Heart right ventricle (tissue), 16 donors: ENCODE measurements at regions not wholly inside any gene's neighbourhood (a gene's known extent, or its start where the extent isn't known, plus 50 kb on each side); places are given as distances from the start of the nearest gene placed in this dataset.

Experiments used
- ATAC-seq, 8 donors: fragments of 200-7000 bp; cut with Tn5 transposase; one replicate each; pipeline ENCODE4 v1.9.1; 2020; ENCODE audit warnings: mild to moderate bottlenecking in 8 of 8, moderate library complexity in 8 of 8, moderate number of reproducible peaks in 1 of 8
- DNase-seq, 2 donors: peaks; one replicate each; pipeline ENCODE4 v3.0.0-alpha.2; 2020
- H3K27ac ChIP-seq, 10 donors: fragments of 200-600 bp; sonication (generic) in 2 of 10; one replicate each; pipeline versions ENCODE4 v1.5.0 to v1.8.0; 2020 to 2022; ENCODE audit warnings: mild to moderate bottlenecking in 3 of 10
- H3K27me3 ChIP-seq, 7 donors: fragments of 200-600 bp; one replicate each; pipeline ENCODE4 v1.8.0; 2021 to 2022; ENCODE audit warnings: mild to moderate bottlenecking in 2 of 7
- H3K36me3 ChIP-seq, 9 donors: fragments of 200-600 bp; sonication (generic) in 1 of 9; one replicate each; pipeline versions ENCODE4 v1.5.0 to v1.8.0; 2020 to 2022; ENCODE audit warnings: mild to moderate bottlenecking in 2 of 9
- H3K4me1 ChIP-seq, 9 donors: fragments of 200-600 bp; sonication (generic) in 1 of 9; one replicate each; pipeline versions ENCODE4 v1.5.0 to v1.8.0; 2020 to 2022; ENCODE audit warnings: mild to moderate bottlenecking in 4 of 9
- H3K4me3 ChIP-seq, 10 donors: fragments of 200-600 bp; sonication (generic) in 2 of 10; one replicate each; pipeline versions ENCODE4 v1.5.0 to v1.8.0; 2020 to 2022; ENCODE audit warnings: mild to moderate bottlenecking in 7 of 10, moderate library complexity in 2 of 10
- H3K9me3 ChIP-seq, 11 donors: fragments of 200-600 bp in 10 of 11; sonication (generic) in 2 of 11; one replicate each; pipeline versions ENCODE4 v1.5.0 to v1.8.0; 2013 to 2022; ENCODE audit warnings: mild to moderate bottlenecking in 2 of 11, control low read depth in 1 of 11, moderate library complexity in 1 of 11
- CTCF ChIP-seq, 9 donors: fragments of 200-600 bp; sonication (generic) in 2 of 9; IDR thresholded peaks; one replicate each; pipeline versions ENCODE4 v1.5.0 to v1.8.0; 2021 to 2022; ENCODE audit warnings: antibody characterized with exemption in 9 of 9, mild to moderate bottlenecking in 5 of 9, moderate library complexity in 1 of 9
- WGBS, 2 donors: extraction: QIAGEN DNeasy Blood & Tissue Kit; methylation state at CpG; one replicate each; pipeline ENCODE4 v1.1.7; 2013; ENCODE audit warnings: inconsistent platforms in 1 of 2; 5-methylcytosine and 5-hydroxymethylcytosine counted together
- intact Hi-C, 10 donors: fragments of 100-400 bp; cut with DNase I; formaldehyde crosslinking; loops; one replicate each; pipeline versions ENCODE4 v1.11.1 to v1.14.2; 2022
- donor health status: Arrhythmogenic right ventricular cardiomyopathy.
- donor health status: ischemic (EF 13 %, LVEDD 7.1; RV severe dilation, severe dysfunction).
- donor health status: healthy with polysubstance abuse.
- donor health status: DM: no; HTN: yes; CAD: no.
- donor health status: DM: no; HTN: no; CAD: no.
- donor health status: ischemic (EF 25% LVEDD 6.9; RV normal size, moderate dysfunction).
- donor health status: ischemic (EF 25% LVEDD 5.7; RV mildly dilated, moderate dysfunction).
- donor health status: healthy.
- donor health status: DM: yes; HTN: yes; CAD: no.
- donor health status: Ischemic cardiomyopathy.
- donor health status: ischemic (EF 35%, LVEDD 5.7; RV mildly dilated, moderate dysfunction).
- donor health status: nonischemic (EF 11% LVEDD 7.7; RV severe dilation, severe dysfunction).
- donor health status: DM: yes; HTN: yes; CAD: no.
- donor health status: PGD.
- donor health status: ischemic (EF 29% LVEDD 5.4; RV normal size, mild dysfunction).
- donor health status: nonischemic (EF 23%, LVEDD 6.1; RV moderate dilation, normal function).

- no peaks in the 10 kb centered on the region for H3K4me1 ChIP-seq
- H3K27me3 ChIP-seq = peaks cover 0 to 3% (median 0%) of the 10 kb centered on the region in 7 donors
- H3K9me3 ChIP-seq = no peaks in the 10 kb centered on the region
- H3K4me3 ChIP-seq = no peak overlapping the region
- no peaks in the 10 kb centered on the region for H3K36me3 ChIP-seq
- intact Hi-C loops = no loop called here
- TF ChIP-seq CTCF (IDR thresholded peaks at IDR 0.05) = no peak
- no peak for ATAC-seq
- no peak overlapping the region for H3K27ac ChIP-seq
- DNase-seq = no peak
These were observed 413.8 kb downstream of the RAD51AP2 start for GRCh38 chr2:17104454-17104853.

- H3K9me3 ChIP-seq = no peaks in the 10 kb centered on the region
- intact Hi-C loops = no loop called here
- no peak overlapping the region for H3K27ac ChIP-seq
- H3K27me3 ChIP-seq = no peaks in the 10 kb centered on the region
- H3K4me3 ChIP-seq = no peak overlapping the region
- DNase-seq = no peak
- TF ChIP-seq CTCF (IDR thresholded peaks at IDR 0.05) = no peak
- no peaks in the 10 kb centered on the region for H3K4me1 ChIP-seq
- no peaks in the 10 kb centered on the region for H3K36me3 ChIP-seq
- 88 to 92% methylated on average over 4 of the region's 4 CpGs for WGBS, 2 donors
- no peak for ATAC-seq
These were observed 416.6 kb downstream of the RAD51AP2 start for GRCh38 chr2:17101596-17101995.

- no peak overlapping the region for H3K4me3 ChIP-seq
- H3K27ac ChIP-seq = no peak overlapping the region
- H3K27me3 ChIP-seq = no peaks in the 10 kb centered on the region
- WGBS, 2 donors = 69 to 92% methylated on average over 1 of the region's 1 CpG
- H3K36me3 ChIP-seq = no peaks in the 10 kb centered on the region
- H3K4me1 ChIP-seq = no peaks in the 10 kb centered on the region
- H3K9me3 ChIP-seq = no peaks in the 10 kb centered on the region
- DNase-seq (no peak), ATAC-seq (no peak)
- no peak for TF ChIP-seq CTCF (IDR thresholded peaks at IDR 0.05)
- intact Hi-C loops = no loop called here
These were observed 417.1 kb downstream of the RAD51AP2 start for GRCh38 chr2:17101091-17101490.

- ATAC-seq (no peak), DNase-seq (no peak)
- Histone ChIP-seq H3K4me3 (no peak overlapping the region), H3K4me1 (no peaks in the 10 kb centered on the region), H3K27ac (no peak overlapping the region), H3K9me3 (no peaks in the 10 kb centered on the region), H3K36me3 (no peaks in the 10 kb centered on the region), H3K27me3 (no peaks in the 10 kb centered on the region)
- intact Hi-C loops = no loop called here
- no peak for TF ChIP-seq CTCF (IDR thresholded peaks at IDR 0.05)
- WGBS, 2 donors = 83 to 96% methylated on average over 2 of the region's 2 CpGs
These were observed 422.9 kb downstream of the RAD51AP2 start for GRCh38 chr2:17095340-17095739.

- DNase-seq = no peak
- Histone ChIP-seq H3K4me1 (no peaks in the 10 kb centered on the region), H3K27me3 (no peaks in the 10 kb centered on the region), H3K36me3 (no peaks in the 10 kb centered on the region), H3K4me3 (no peak overlapping the region), H3K9me3 (no peaks in the 10 kb centered on the region), H3K27ac (no peak overlapping the region)
- ATAC-seq = no peak
- intact Hi-C loops = no loop called here
- WGBS, 2 donors = 80% methylated on average over 1 of the region's 1 CpG
- TF ChIP-seq CTCF (IDR thresholded peaks at IDR 0.05) = no peak
These were observed 424.5 kb downstream of the RAD51AP2 start for GRCh38 chr2:17093712-17094111.
